ENCODE measurements at regions not wholly inside any gene's neighbourhood (a gene's known extent, or its start where the extent isn't known, plus 50 kb on each side); places are given as distances from the start of the nearest gene placed in this dataset.

- H3K36me3 ChIP-seq (replicated peaks; ENCODE audit: low read depth, low read length) = no peaks in the 10 kb centered on the region
- H3K9ac ChIP-seq (ENCODE audit: low read length) = no peak overlapping the region
- no peak for TF ChIP-seq EZH2phosphoT487 (IDR thresholded peaks at IDR 0.05; ENCODE audit: low read depth)
- TF ChIP-seq, protein P1, sequence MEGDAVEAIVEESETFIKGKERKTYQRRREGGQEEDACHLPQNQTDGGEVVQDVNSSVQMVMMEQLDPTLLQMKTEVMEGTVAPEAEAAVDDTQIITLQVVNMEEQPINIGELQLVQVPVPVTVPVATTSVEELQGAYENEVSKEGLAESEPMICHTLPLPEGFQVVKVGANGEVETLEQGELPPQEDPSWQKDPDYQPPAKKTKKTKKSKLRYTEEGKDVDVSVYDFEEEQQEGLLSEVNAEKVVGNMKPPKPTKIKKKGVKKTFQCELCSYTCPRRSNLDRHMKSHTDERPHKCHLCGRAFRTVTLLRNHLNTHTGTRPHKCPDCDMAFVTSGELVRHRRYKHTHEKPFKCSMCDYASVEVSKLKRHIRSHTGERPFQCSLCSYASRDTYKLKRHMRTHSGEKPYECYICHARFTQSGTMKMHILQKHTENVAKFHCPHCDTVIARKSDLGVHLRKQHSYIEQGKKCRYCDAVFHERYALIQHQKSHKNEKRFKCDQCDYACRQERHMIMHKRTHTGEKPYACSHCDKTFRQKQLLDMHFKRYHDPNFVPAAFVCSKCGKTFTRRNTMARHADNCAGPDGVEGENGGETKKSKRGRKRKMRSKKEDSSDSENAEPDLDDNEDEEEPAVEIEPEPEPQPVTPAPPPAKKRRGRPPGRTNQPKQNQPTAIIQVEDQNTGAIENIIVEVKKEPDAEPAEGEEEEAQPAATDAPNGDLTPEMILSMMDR (IDR thresholded peaks at IDR 0.05; ENCODE audit: low read depth, low read length) = no peak
- H3K27ac ChIP-seq (ENCODE audit: low read length) = no peak overlapping the region
- H3K4me1 ChIP-seq (ENCODE audit: low read length) = no peaks in the 10 kb centered on the region
- H3K4me3 ChIP-seq (ENCODE audit: low read length) = no peak overlapping the region
- H2AFZ ChIP-seq (ENCODE audit: low read depth, low read length) = no peak overlapping the region
- H4K20me1 ChIP-seq (ENCODE audit: insufficient read depth, low read length) = no peaks in the 10 kb centered on the region
- no peak overlapping the region for H3K4me2 ChIP-seq (ENCODE audit: low read length)
- H3K79me2 ChIP-seq (ENCODE audit: low read length) = no peaks in the 10 kb centered on the region
- no peaks in the 10 kb centered on the region for H3K9me3 ChIP-seq (ENCODE audit: insufficient read depth, low read length)
- no peaks in the 10 kb centered on the region for H3K27me3 ChIP-seq (ENCODE audit: low read depth, low read length)
Measured at GRCh38 chr7:69276011-69276729, 322.1 kb upstream of the AUTS2 start.

- Histone ChIP-seq H3K27ac (ENCODE audit: low read length) (no peak overlapping the region), H3K9ac (ENCODE audit: low read length) (no peak overlapping the region), H3K79me2 (ENCODE audit: low read length) (no peaks in the 10 kb centered on the region), H2AFZ (ENCODE audit: low read depth, low read length) (no peak overlapping the region), H3K4me2 (ENCODE audit: low read length) (no peak overlapping the region), H3K36me3 (replicated peaks; ENCODE audit: low read depth, low read length) (no peaks in the 10 kb centered on the region), H3K4me1 (ENCODE audit: low read length) (no peaks in the 10 kb centered on the region), H3K27me3 (ENCODE audit: low read depth, low read length) (no peaks in the 10 kb centered on the region), H3K9me3 (ENCODE audit: insufficient read depth, low read length) (no peaks in the 10 kb centered on the region), H3K4me3 (ENCODE audit: low read length) (no peak overlapping the region), H4K20me1 (ENCODE audit: insufficient read depth, low read length) (no peaks in the 10 kb centered on the region)
- TF ChIP-seq, protein P1 (IDR thresholded peaks at IDR 0.05; ENCODE audit: low read depth, low read length) = no peak
- no peak for TF ChIP-seq EZH2phosphoT487 (IDR thresholded peaks at IDR 0.05; ENCODE audit: low read depth)
Measured at GRCh38 chr7:69277366-69277765, 320.9 kb upstream of the AUTS2 start.

DNA sequence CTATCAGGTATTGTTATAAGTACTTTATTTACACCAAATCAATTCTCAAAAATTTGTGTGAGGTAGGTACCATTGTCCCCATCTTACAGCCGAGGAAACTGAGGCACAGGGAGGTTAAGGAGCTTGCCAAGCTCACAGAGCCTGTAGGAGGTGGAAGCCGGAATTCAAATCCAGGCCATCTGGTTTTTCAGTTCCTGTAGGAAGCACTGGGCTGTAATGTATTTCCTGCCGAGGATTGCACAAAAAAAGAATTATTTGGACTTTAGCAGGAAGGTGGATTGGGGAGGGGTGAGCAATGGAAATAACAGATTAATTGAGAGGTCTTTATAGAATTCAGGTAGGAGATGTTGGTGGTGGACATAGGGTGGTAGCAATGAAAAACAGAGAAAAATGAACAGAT lies 315.3 kb upstream of the AUTS2 start:
- no peaks in the 10 kb centered on the region for H3K79me2 ChIP-seq (ENCODE audit: low read length)
- no peaks in the 10 kb centered on the region for H3K9me3 ChIP-seq (ENCODE audit: insufficient read depth, low read length)
- H3K4me2 ChIP-seq (ENCODE audit: low read length) = no peak overlapping the region
- H3K4me3 ChIP-seq (ENCODE audit: low read length) = no peak overlapping the region
- H3K36me3 ChIP-seq (replicated peaks; ENCODE audit: low read depth, low read length) = no peaks in the 10 kb centered on the region
- no peaks in the 10 kb centered on the region for H3K4me1 ChIP-seq (ENCODE audit: low read length)
- no peak overlapping the region for H3K27ac ChIP-seq (ENCODE audit: low read length)
- H4K20me1 ChIP-seq (ENCODE audit: insufficient read depth, low read length) = no peaks in the 10 kb centered on the region
- no peak for TF ChIP-seq EZH2phosphoT487 (IDR thresholded peaks at IDR 0.05; ENCODE audit: low read depth)
- TF ChIP-seq, protein P1 (IDR thresholded peaks at IDR 0.05; ENCODE audit: low read depth, low read length) = no peak
- no peak overlapping the region for H2AFZ ChIP-seq (ENCODE audit: low read depth, low read length)
- no peaks in the 10 kb centered on the region for H3K27me3 ChIP-seq (ENCODE audit: low read depth, low read length)
- no peak overlapping the region for H3K9ac ChIP-seq (ENCODE audit: low read length)

GRCh38 chr7:69283421-69283820 lies 314.9 kb upstream of the AUTS2 start:
- Histone ChIP-seq H4K20me1 (ENCODE audit: insufficient read depth, low read length) (no peaks in the 10 kb centered on the region), H3K27ac (ENCODE audit: low read length) (no peak overlapping the region), H3K4me3 (ENCODE audit: low read length) (no peak overlapping the region), H3K4me1 (ENCODE audit: low read length) (no peaks in the 10 kb centered on the region), H3K27me3 (ENCODE audit: low read depth, low read length) (no peaks in the 10 kb centered on the region), H3K9me3 (ENCODE audit: insufficient read depth, low read length) (no peaks in the 10 kb centered on the region), H3K9ac (ENCODE audit: low read length) (no peak overlapping the region), H2AFZ (ENCODE audit: low read depth, low read length) (no peak overlapping the region), H3K36me3 (replicated peaks; ENCODE audit: low read depth, low read length) (no peaks in the 10 kb centered on the region), H3K4me2 (ENCODE audit: low read length) (no peak overlapping the region), H3K79me2 (ENCODE audit: low read length) (no peaks in the 10 kb centered on the region)
- TF ChIP-seq EZH2phosphoT487 (IDR thresholded peaks at IDR 0.05; ENCODE audit: low read depth) = no peak
- TF ChIP-seq, protein P1 (IDR thresholded peaks at IDR 0.05; ENCODE audit: low read depth, low read length) = no peak

Data from OCI-LY3 (cell line).